Gastrocnemius medialis (tissue), 4 donors: ENCODE measurements at regions not wholly inside any gene's neighbourhood (a gene's known extent, or its start where the extent isn't known, plus 50 kb on each side); places are given as distances from the start of the nearest gene placed in this dataset.

ENCODE experiments used
- ATAC-seq, 2 donors: fragments of 150-250 bp; one replicate each; pipeline ENCODE4 v1.9.1; 2016
- DNase-seq, 2 donors: peaks; one replicate each; pipeline ENCODE4 v3.0.0-alpha.2; 2019
- H3K27ac ChIP-seq, 4 donors: fragments of 200-600 bp; sonication (generic); 1 replicate in 1 of 4; 2 replicates in 3 of 4; pipeline ENCODE4 v1.5.1; 2016 to 2018; ENCODE audit warnings: mild to moderate bottlenecking in 2 of 4, moderate library complexity in 1 of 4
- H3K27me3 ChIP-seq, 3 donors: fragments of 200-600 bp; sonication (generic) in 2 of 3; 1 replicate in 1 of 3; 2 replicates in 2 of 3; pipeline versions ENCODE4 v1.5.1 to v1.6.0; 2016 to 2019; ENCODE audit warnings: mild to moderate bottlenecking in 1 of 3, moderate library complexity in 1 of 3
- H3K36me3 ChIP-seq, 2 donors: fragments of 200-600 bp; sonication (generic) in 1 of 2; one replicate each; pipeline ENCODE4 v1.5.1; 2017 to 2018
- H3K4me1 ChIP-seq, 2 donors: fragments of 200-600 bp; sonication (generic) in 1 of 2; one replicate each; pipeline ENCODE4 v1.5.1; 2016 to 2017; ENCODE audit warnings: mild to moderate bottlenecking in 2 of 2
- H3K4me3 ChIP-seq, 4 donors: fragments of 200-600 bp; sonication (generic) in 3 of 4; 1 replicate in 1 of 4; 2 replicates in 3 of 4; pipeline ENCODE4 v1.5.1; 2016 to 2019; ENCODE audit warnings: mild to moderate bottlenecking in 2 of 4
- H3K9me3 ChIP-seq, 3 donors: fragments of 200-600 bp; sonication (generic) in 2 of 3; 1 replicate in 1 of 3; 2 replicates in 2 of 3; pipeline ENCODE4 v1.5.1; 2016 to 2019
- CTCF ChIP-seq, 5 experiments: fragments of 450-650 bp in 3 of 5; fragments of 200-600 bp in 2 of 5; sonication (generic) in 2 of 5; IDR thresholded peaks in 4 of 5; conservative IDR thresholded peaks in 1 of 5; 1 replicate in 4 of 5; 2 replicates in 1 of 5; pipeline ENCODE4 v1.5.1; 2016 to 2019; ENCODE audit warnings: antibody characterized with exemption in 5 of 5, mild to moderate bottlenecking in 3 of 5, moderate library complexity in 3 of 5
- POLR2A ChIP-seq, 2 donors: fragments of 450-650 bp; IDR thresholded peaks; one replicate each; pipeline ENCODE4 v1.6.1; 2017; ENCODE audit warnings: antibody characterized with exemption in 2 of 2, mild to moderate bottlenecking in 2 of 2, moderate library complexity in 2 of 2
- in situ Hi-C, 4 donors: fragments of 200-750 bp; cut with MboI; loops; one replicate each; pipeline versions ENCODE4 v1.15.0 to v1.8.0; 2017; ENCODE audit warnings: low sequenced_read_pairs in 4 of 4
- intact Hi-C: fragments of 100-400 bp; cut with DNase I; formaldehyde crosslinking; loops from one replicate; pipeline ENCODE4 v1.15.1; 2023; ENCODE audit warnings: low total_unique reads

DNA sequence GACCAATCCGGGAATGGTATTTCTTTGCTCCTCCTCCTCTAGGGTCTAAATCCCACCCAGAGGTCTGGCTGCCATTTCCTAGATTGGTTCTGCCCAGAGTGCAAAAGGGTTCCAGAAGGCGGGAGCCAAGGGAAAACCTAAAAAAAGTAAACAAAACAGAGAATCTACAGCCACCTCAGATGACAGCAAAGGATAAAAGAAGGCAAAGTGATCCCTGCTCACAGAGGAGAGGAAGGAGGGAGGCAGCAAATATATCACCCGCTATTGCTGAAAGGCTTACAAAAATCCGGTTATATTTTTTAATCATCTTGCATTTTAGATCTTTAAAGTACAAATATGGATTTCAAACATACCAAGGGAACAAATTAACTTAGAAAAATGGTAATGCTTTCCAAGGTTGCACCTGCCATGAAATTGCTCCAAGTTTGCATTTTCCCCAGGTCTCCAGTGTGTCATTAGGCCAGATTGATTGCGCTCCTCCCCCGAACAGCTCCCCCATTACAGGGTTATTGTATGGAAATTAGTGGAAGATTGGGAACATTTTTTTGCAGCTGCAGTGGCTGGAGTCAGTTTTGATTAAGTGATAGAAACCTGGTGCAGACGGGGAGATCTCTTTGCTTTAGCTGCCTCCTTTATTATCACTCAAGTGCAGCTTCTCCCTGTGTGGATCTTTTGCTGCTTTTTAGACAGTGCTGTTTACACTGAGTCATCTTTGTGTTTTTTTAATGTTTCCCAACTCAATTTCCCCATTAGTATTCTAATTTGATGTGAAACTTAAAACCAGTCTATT lies 280.5 kb upstream of the CAMK1G start:
- Histone ChIP-seq H3K4me1 (no peaks in the 10 kb centered on the region), H3K27ac (no peak overlapping the region), H3K27me3 (no peaks in the 10 kb centered on the region), H3K36me3 (no peaks in the 10 kb centered on the region), H3K4me3 (no peak overlapping the region), H3K9me3 (no peaks in the 10 kb centered on the region)
- DNase-seq = no peak
- TF ChIP-seq POLR2A (IDR thresholded peaks at IDR 0.05) = no peak
- no peak for TF ChIP-seq CTCF (IDR thresholded peaks at IDR 0.05 in 4 of 5, conservative IDR thresholded peaks at IDR 0.05 in 1 of 5)
- intact Hi-C loops = no loop called here
- no peak for ATAC-seq
- in situ Hi-C loops = no loop called here

GRCh38 chr1:209304166-209304565 lies 279.3 kb upstream of the CAMK1G start:
- no peak overlapping the region for H3K4me3 ChIP-seq
- intact Hi-C loops (no loop called here), in situ Hi-C loops (no loop called here)
- no peaks in the 10 kb centered on the region for H3K9me3 ChIP-seq
- no peaks in the 10 kb centered on the region for H3K4me1 ChIP-seq
- ATAC-seq = no peak
- H3K36me3 ChIP-seq = no peaks in the 10 kb centered on the region
- no peak for DNase-seq
- H3K27ac ChIP-seq = no peak overlapping the region
- H3K27me3 ChIP-seq = no peaks in the 10 kb centered on the region
- TF ChIP-seq CTCF (IDR thresholded peaks at IDR 0.05 in 4 of 5, conservative IDR thresholded peaks at IDR 0.05 in 1 of 5) (no peak), POLR2A (IDR thresholded peaks at IDR 0.05) (no peak)

DNA sequence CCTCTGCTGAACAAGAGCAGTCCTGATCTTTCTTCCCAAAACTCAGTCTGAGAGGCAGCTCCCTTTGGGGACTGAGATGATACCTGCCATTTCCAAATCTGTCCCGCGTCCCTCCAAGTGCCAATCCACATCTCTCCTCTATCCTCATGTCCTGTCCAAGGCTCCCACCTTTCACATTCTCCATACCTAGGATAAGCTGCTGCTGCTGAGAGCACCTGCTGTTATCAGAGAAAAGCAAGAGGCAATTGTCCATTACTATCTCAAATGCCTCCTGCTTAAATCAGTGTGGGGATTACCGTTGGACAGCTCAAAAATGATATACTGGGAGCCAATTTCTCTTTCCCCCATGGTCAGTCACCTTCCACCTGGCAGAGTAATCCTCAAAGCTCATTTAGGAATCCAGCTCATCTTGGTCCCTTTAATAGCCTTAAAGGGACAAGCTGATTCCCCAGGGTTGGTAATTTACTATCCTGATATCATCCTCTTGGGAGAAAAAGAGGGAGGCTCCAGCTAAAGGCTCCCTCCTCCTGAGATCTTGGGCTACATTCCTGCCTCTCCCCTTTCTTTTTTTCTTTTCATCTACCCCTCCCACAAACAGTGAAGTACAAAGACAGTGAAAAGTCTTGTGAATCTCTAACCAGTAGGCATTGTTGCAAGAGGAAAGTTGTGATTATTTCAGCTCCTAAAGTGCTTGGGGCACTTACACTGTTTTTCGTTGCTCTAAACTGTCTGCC lies 278.1 kb upstream of the CAMK1G start:
- DNase-seq (no peak), ATAC-seq (no peak)
- no peaks in the 10 kb centered on the region for H3K36me3 ChIP-seq
- in situ Hi-C loops (no loop called here), intact Hi-C loops (no loop called here)
- H3K27ac ChIP-seq = no peak overlapping the region
- H3K4me3 ChIP-seq = no peak overlapping the region
- TF ChIP-seq POLR2A (IDR thresholded peaks at IDR 0.05) = no peak
- TF ChIP-seq CTCF (IDR thresholded peaks at IDR 0.05 in 4 of 5, conservative IDR thresholded peaks at IDR 0.05 in 1 of 5) = no peak
- no peaks in the 10 kb centered on the region for H3K27me3 ChIP-seq
- no peaks in the 10 kb centered on the region for H3K4me1 ChIP-seq
- H3K9me3 ChIP-seq = no peaks in the 10 kb centered on the region

GRCh38 chr1:209307846-209308245 lies 275.7 kb upstream of the CAMK1G start:
- DNase-seq (no peak), ATAC-seq (no peak)
- in situ Hi-C loops (no loop called here), intact Hi-C loops (no loop called here)
- TF ChIP-seq CTCF (IDR thresholded peaks at IDR 0.05 in 4 of 5, conservative IDR thresholded peaks at IDR 0.05 in 1 of 5) = no peak
- TF ChIP-seq POLR2A (IDR thresholded peaks at IDR 0.05) = no peak
- Histone ChIP-seq H3K27me3 (no peaks in the 10 kb centered on the region), H3K36me3 (no peaks in the 10 kb centered on the region), H3K4me3 (no peak overlapping the region), H3K4me1 (no peaks in the 10 kb centered on the region), H3K27ac (no peak overlapping the region), H3K9me3 (no peaks in the 10 kb centered on the region)
